Mucosa of gallbladder (tissue), 1 donor: ENCODE measurements at regions not wholly inside any gene's neighbourhood (a gene's known extent, or its start where the extent isn't known, plus 50 kb on each side); places are given as distances from the start of the nearest gene placed in this dataset.

ENCODE experiments used
- DNase-seq: peaks from one replicate; pipeline ENCODE4 v3.0.0-alpha.2; 2020; ENCODE audit warnings: low spot score
- donor health status: DM: no; HTN: no; CAD: no.

DNA sequence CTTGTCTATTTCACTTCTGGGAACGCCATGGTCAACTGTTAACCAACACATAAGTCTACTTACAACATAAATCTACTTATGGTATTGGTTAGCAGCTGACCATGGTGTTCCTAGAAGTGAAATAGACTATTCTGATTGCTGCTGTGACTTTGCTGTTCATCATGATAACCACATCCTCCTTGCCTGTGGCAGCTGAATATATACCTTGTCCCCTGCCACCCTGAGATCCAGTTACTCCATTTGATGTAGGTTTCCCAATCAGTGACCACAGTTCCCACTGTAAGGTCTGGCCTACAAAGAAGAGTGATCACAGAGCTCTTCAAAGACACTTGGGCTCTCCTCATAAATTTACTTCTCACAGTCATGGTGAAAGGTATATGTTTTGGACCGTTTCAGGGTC lies 66.8 kb upstream of the ALDH1A3 start:
- DNase-seq, result no peak

GRCh38 chr15:100818927-100819326 lies 60.7 kb upstream of the ALDH1A3 start:
- DNase-seq, result no peak

DNA sequence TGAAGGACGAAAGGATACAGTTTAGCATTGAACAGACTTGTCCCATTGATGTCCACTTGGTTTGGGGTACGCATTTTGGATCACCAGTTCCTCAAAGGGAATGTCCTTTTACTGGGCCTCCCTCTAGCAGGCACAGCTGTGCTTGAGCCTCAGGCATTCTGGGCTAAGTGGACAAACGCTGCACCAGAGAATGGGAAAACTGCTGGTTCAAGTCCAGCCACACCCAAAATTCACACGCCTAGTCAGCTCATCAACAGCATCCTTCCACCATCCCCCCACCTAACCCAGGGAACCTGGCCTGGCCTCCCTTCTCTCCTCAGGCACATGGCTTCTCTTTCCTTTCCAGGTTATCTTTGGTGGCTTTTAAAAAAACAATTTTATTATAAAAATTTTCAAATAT lies 59.1 kb upstream of the ALDH1A3 start:
- DNase-seq, result no peak

- DNase-seq, result no peak
These were observed 58.3 kb upstream of the ALDH1A3 start for GRCh38 chr15:100821327-100821726.

GRCh38 chr15:100824211-100824610 lies 55.4 kb upstream of the ALDH1A3 start:
- DNase-seq, result no peak

- DNase-seq, result no peak
These were observed 50.2 kb upstream of the ALDH1A3 start for GRCh38 chr15:100829457-100829856.
